Endothelial cell of umbilical vein (primary cell): ENCODE measurements at regions not wholly inside any gene's neighbourhood (a gene's known extent, or its start where the extent isn't known, plus 50 kb on each side); places are given as distances from the start of the nearest gene placed in this dataset.

Experiments used
- BruUV-seq: library from RNA; stranded (reverse); fragments of 400-500 nt; replicated peaks from 2 replicates; lab custom pipeline; 2021; lab: Mats Ljungman, UMichigan
- CTCF ChIA-PET: fragments of 300-600, 350-600 bp; sonication (Branson Sonifier 250); formaldehyde crosslinking; loops from one replicate; lab custom pipeline; 2021; ENCODE audit warnings: antibody characterized with exemption, inconsistent platforms; lab: Charles Lee
- POLR2A ChIA-PET: fragments of 300-600, 350-600 bp; sonication (Branson Sonifier 250); formaldehyde crosslinking; loops from one replicate; lab custom pipeline; 2021; ENCODE audit warnings: antibody characterized with exemption, inconsistent platforms; lab: Charles Lee
- DNase-seq: peaks from one replicate; pipeline ENCODE4 v3.0.0-alpha.2; 2011; ENCODE audit warnings: low read depth, low spot score
- FAIRE-seq: peaks from 2 replicates; lab custom pipeline; 2011; peaks lifted over from hg19 to GRCh38; lab: Jason Lieb, UNC
- H2AFZ ChIP-seq: 2 replicates; pipeline ENCODE4 v1.6.0; 2012; ENCODE audit warnings: low read depth, low read length, control low read depth, inconsistent platforms
- H3K27ac ChIP-seq: 2 replicates; pipeline ENCODE4 v1.5.1; 2011; ENCODE audit warnings: low read depth, mild to moderate bottlenecking, control low read depth, low read length, moderate library complexity; ENCODE audit not compliant: insufficient read depth
- H3K27me3 ChIP-seq, 2 experiments: 2 replicates each; pipeline versions ENCODE4 v1.6.0 to v1.6.1; 2011; ENCODE audit warnings: low read length in 2 of 2, mixed read lengths in 1 of 2; ENCODE audit not compliant: control insufficient read depth in 2 of 2, insufficient read depth in 2 of 2
- H3K36me3 ChIP-seq, 2 experiments: 2 replicates in 1 of 2; 3 replicates in 1 of 2; pipeline ENCODE4 v1.5.1; 2011; ENCODE audit warnings: low read length in 2 of 2, mild to moderate bottlenecking in 1 of 2, moderate library complexity in 1 of 2; ENCODE audit not compliant: control insufficient read depth in 2 of 2, insufficient read depth in 2 of 2; ENCODE audit errors: extremely low read depth in 1 of 2
- H3K4me1 ChIP-seq: 3 replicates; pipeline ENCODE4 v1.5.1; 2011; ENCODE audit warnings: mild to moderate bottlenecking, low read length; ENCODE audit not compliant: control insufficient read depth, insufficient read depth; ENCODE audit errors: extremely low read depth
- H3K4me2 ChIP-seq: 2 replicates; pipeline ENCODE4 v1.6.1; 2011; ENCODE audit warnings: low read length, control low read depth, mixed read lengths; ENCODE audit not compliant: insufficient read depth
- H3K4me3 ChIP-seq, 3 experiments: fragments of 200-600 bp in 1 of 3; sonication (generic), shearing (Covaris generic) in 1 of 3; replicated peaks in 1 of 3; 2 replicates each; pipeline ENCODE4 v1.5.1; 2011 to 2016; ENCODE audit warnings: control low read depth in 3 of 3, low read length in 3 of 3, mild to moderate bottlenecking in 2 of 3, inconsistent platforms in 1 of 3, low read depth in 1 of 3, moderate library complexity in 1 of 3; ENCODE audit not compliant: insufficient read depth in 1 of 3
- H3K79me2 ChIP-seq: 2 replicates; pipeline ENCODE4 v1.6.0; 2012; ENCODE audit warnings: low read length, inconsistent platforms; ENCODE audit not compliant: control insufficient read depth, insufficient read depth
- H3K9ac ChIP-seq: replicated peaks from 2 replicates; pipeline ENCODE3; 2011; ENCODE audit warnings: low read length, control low read depth; ENCODE audit not compliant: insufficient read depth; ENCODE audit errors: extremely low read depth
- H3K9me1 ChIP-seq: replicated peaks from 3 replicates; pipeline ENCODE4 v1.6.0; 2011; ENCODE audit warnings: mild to moderate bottlenecking, low read length; ENCODE audit not compliant: control insufficient read depth, insufficient read depth; ENCODE audit errors: extremely low read depth
- H3K9me3 ChIP-seq: replicated peaks from 2 replicates; pipeline ENCODE4 v1.5.1; 2012; ENCODE audit warnings: low read length, inconsistent platforms; ENCODE audit not compliant: control insufficient read depth, insufficient read depth
- H4K20me1 ChIP-seq: replicated peaks from 2 replicates; pipeline ENCODE3; 2011; ENCODE audit warnings: mild to moderate bottlenecking, low read length; ENCODE audit not compliant: control insufficient read depth, insufficient read depth; ENCODE audit errors: extremely low read depth
- CTCF ChIP-seq, 2 donors: IDR thresholded peaks; 1 replicate in 1 of 2; 2 replicates in 1 of 2; pipeline ENCODE4 v1.5.1; 2011; ENCODE audit warnings: low read length in 2 of 2, mild to moderate bottlenecking in 2 of 2, moderate library complexity in 2 of 2, control low read depth in 1 of 2, inconsistent platforms in 1 of 2, low read depth in 1 of 2; ENCODE audit not compliant: insufficient read depth in 1 of 2; ENCODE audit errors: extremely low read depth in 1 of 2
- EZH2 ChIP-seq: IDR thresholded peaks from 2 replicates; pipeline ENCODE4 v1.6.1; 2012; ENCODE audit warnings: borderline replicate concordance, low read depth, mild to moderate bottlenecking, moderate library complexity, low read length, inconsistent platforms; ENCODE audit not compliant: severe bottlenecking
- FOS ChIP-seq: IDR thresholded peaks from 2 replicates; pipeline ENCODE4 v1.6.1; 2011; ENCODE audit warnings: mild to moderate bottlenecking, low read length, moderate library complexity, borderline replicate concordance; ENCODE audit not compliant: insufficient read depth
- GATA2 ChIP-seq: IDR thresholded peaks from 2 replicates; pipeline ENCODE4 v1.7.0; 2011; ENCODE audit warnings: low read depth, mild to moderate bottlenecking, moderate library complexity, mixed read lengths, low read length; ENCODE audit not compliant: insufficient read length, insufficient read depth
- JUN ChIP-seq: IDR thresholded peaks from 2 replicates; pipeline ENCODE4 v1.6.1; 2011; ENCODE audit warnings: borderline replicate concordance, low read depth; ENCODE audit not compliant: insufficient read length, insufficient read depth
- MAX ChIP-seq: IDR thresholded peaks from 2 replicates; pipeline ENCODE4 v1.6.1; 2011; ENCODE audit not compliant: insufficient read depth, insufficient read length
- MYC ChIP-seq: IDR thresholded peaks from one replicate; pipeline ENCODE4 v1.6.1; 2011; ENCODE audit warnings: mild to moderate bottlenecking, low read depth, low read length
- POLR2A ChIP-seq: IDR thresholded peaks from 2 replicates; pipeline ENCODE4 v1.6.1; 2012; ENCODE audit warnings: low read depth, mild to moderate bottlenecking, control low read depth, low read length
- POLR2AphosphoS5 ChIP-seq: IDR thresholded peaks from 2 replicates; pipeline ENCODE4 v1.6.1; 2012; ENCODE audit warnings: low read depth, mild to moderate bottlenecking, control low read depth, low read length, moderate library complexity; ENCODE audit not compliant: insufficient read depth
- dilution Hi-C: fragments of 300-500 bp; cut with MboI; formaldehyde crosslinking; loops from one replicate; pipeline ENCODE4 v1.15.0; 2019; ENCODE audit warnings: low sequenced_read_pairs; ENCODE audit not compliant: extremely low pct_ligation_motif_present
- intact Hi-C: fragments of 100-400 bp; cut with micrococcal nuclease; formaldehyde crosslinking; loops from one replicate; pipeline ENCODE4 v1.10.0; 2022

- TF ChIP-seq POLR2AphosphoS5 (no peak), MAX (no peak), EZH2 (no peak), GATA2 (no peak), POLR2A (no peak), FOS (no peak)
- dilution Hi-C loops = no loop called here
- no peaks in the 10 kb centered on the region for H3K27me3 ChIP-seq
Measured at GRCh38 chr2:167851876-167852275, 395.5 kb downstream of the STK39 start.

GRCh38 chr2:167851323-167851860, 396.0 kb downstream of the STK39 start:
- Histone ChIP-seq H3K27ac (no peak overlapping the region), H3K79me2 (no peaks in the 10 kb centered on the region), H2AFZ (no peak overlapping the region), H3K4me3 (no peak overlapping the region), H3K36me3 (no peaks in the 10 kb centered on the region), H3K9ac (no peak overlapping the region), H3K4me2 (no peak overlapping the region), H3K4me1 (no peaks in the 10 kb centered on the region), H3K27me3 (no peaks in the 10 kb centered on the region), H3K9me1 (no peaks in the 10 kb centered on the region), H3K9me3 (no peaks in the 10 kb centered on the region), H4K20me1 (no peaks in the 10 kb centered on the region)
- ChIA-PET CTCF (no interaction called here), POLR2A (no interaction called here)
- TF ChIP-seq FOS = no peak
- TF ChIP-seq POLR2A = no peak
- no peak for TF ChIP-seq MYC
- no peak for TF ChIP-seq MAX
- TF ChIP-seq POLR2AphosphoS5 = no peak
- TF ChIP-seq EZH2 = no peak
- TF ChIP-seq GATA2 = no peak
- TF ChIP-seq CTCF (IDR thresholded peaks at IDR 0.05; ENCODE audit: extremely low read depth in 1 of 2, insufficient read depth in 1 of 2, low read depth in 1 of 2, low read length in 2 of 2) = no peak
- TF ChIP-seq JUN = no peak
- intact Hi-C loops = no loop called here
- DNase-seq (no peak), FAIRE-seq (no peak)
- dilution Hi-C loops = no loop called here
- BruUV-seq = no TSS peak

More at GRCh38 chr2:167851876-167852275, 395.5 kb downstream of the STK39 start:
- Histone ChIP-seq H3K9me1 (no peaks in the 10 kb centered on the region), H3K4me3 (no peak overlapping the region), H3K9ac (no peak overlapping the region), H4K20me1 (no peaks in the 10 kb centered on the region), H3K4me1 (no peaks in the 10 kb centered on the region), H3K9me3 (no peaks in the 10 kb centered on the region), H3K27ac (no peak overlapping the region), H3K4me2 (no peak overlapping the region), H3K36me3 (no peaks in the 10 kb centered on the region), H2AFZ (no peak overlapping the region), H3K79me2 (no peaks in the 10 kb centered on the region)
- no TSS peak for BruUV-seq
- no peak for FAIRE-seq
- ChIA-PET POLR2A (no interaction called here), CTCF (no interaction called here)
- intact Hi-C loops = no loop called here
- no peak for DNase-seq
